ENCODE measurements at regions not wholly inside any gene's neighbourhood (a gene's known extent, or its start where the extent isn't known, plus 50 kb on each side); places are given as distances from the start of the nearest gene placed in this dataset.

GRCh38 chr17:54307351-54307750, 484.6 kb downstream of the KIF2B start:
- no peak overlapping the region for H3K4me3 ChIP-seq (ENCODE audit: low read depth in 1 of 3, low read length in 3 of 3)
- H3K27me3 ChIP-seq (ENCODE audit: control insufficient read depth in 4 of 4, insufficient read depth in 4 of 4, low read length in 3 of 4) = no peaks in the 10 kb centered on the region
- H3K4me1 ChIP-seq (ENCODE audit: control insufficient read depth in 4 of 4, insufficient read depth in 4 of 4, low read length in 3 of 4) = no peaks in the 10 kb centered on the region
- DNase-seq (ENCODE audit: low spot score) = no peak
- H3K9me3 ChIP-seq (ENCODE audit: control insufficient read depth in 4 of 4, low read length in 3 of 4) = no peaks in the 10 kb centered on the region
- TF ChIP-seq ATF3 (IDR thresholded peaks at IDR 0.05) (no peak), NR2F2 (IDR thresholded peaks at IDR 0.05) (no peak), REST (IDR thresholded peaks at IDR 0.05) (no peak), FOXA1 (IDR thresholded peaks at IDR 0.05) (no peak), CTCF (IDR thresholded peaks at IDR 0.05; ENCODE audit: low read depth, low read length, missing input control) (no peak), HNF4A (conservative IDR thresholded peaks at IDR 0.05) (no peak), FOXA2 (IDR thresholded peaks at IDR 0.05) (no peak), YY1 (IDR thresholded peaks at IDR 0.05) (no peak), JUND (IDR thresholded peaks at IDR 0.05) (no peak), RXRA (IDR thresholded peaks at IDR 0.05) (no peak), TAF1 (conservative IDR thresholded peaks at IDR 0.05) (no peak), RAD21 (IDR thresholded peaks at IDR 0.05) (no peak), ZBTB33 (IDR thresholded peaks at IDR 0.05) (no peak)
- H3K27ac ChIP-seq (ENCODE audit: low read depth in 1 of 2, low read length in 2 of 2) = no peak overlapping the region
- WGBS = 70% methylated on average over 5 of the region's 5 CpGs
- H3K36me3 ChIP-seq (ENCODE audit: control insufficient read depth in 4 of 4, insufficient read depth in 3 of 4, low read depth in 1 of 4, low read length in 3 of 4) = no peaks in the 10 kb centered on the region
- no peak overlapping the region for H3K9ac ChIP-seq (ENCODE audit: low read depth in 1 of 2, low read length in 2 of 2)

- Histone ChIP-seq H3K27ac (ENCODE audit: low read depth in 1 of 2, low read length in 2 of 2) (no peak overlapping the region), H3K4me1 (ENCODE audit: control insufficient read depth in 4 of 4, insufficient read depth in 4 of 4, low read length in 3 of 4) (no peaks in the 10 kb centered on the region), H3K9ac (ENCODE audit: low read depth in 1 of 2, low read length in 2 of 2) (no peak overlapping the region), H3K9me3 (ENCODE audit: control insufficient read depth in 4 of 4, low read length in 3 of 4) (no peaks in the 10 kb centered on the region), H3K36me3 (ENCODE audit: control insufficient read depth in 4 of 4, insufficient read depth in 3 of 4, low read depth in 1 of 4, low read length in 3 of 4) (no peaks in the 10 kb centered on the region), H3K27me3 (ENCODE audit: control insufficient read depth in 4 of 4, insufficient read depth in 4 of 4, low read length in 3 of 4) (no peaks in the 10 kb centered on the region), H3K4me3 (ENCODE audit: low read depth in 1 of 3, low read length in 3 of 3) (no peak overlapping the region)
- WGBS = 76% methylated on average over 1 of the region's 1 CpG
- TF ChIP-seq FOXA2 (IDR thresholded peaks at IDR 0.05) (no peak), HNF4G (IDR thresholded peaks at IDR 0.05) (no peak), GABPA (IDR thresholded peaks at IDR 0.05 in 1 of 2, conservative IDR thresholded peaks at IDR 0.05 in 1 of 2) (no peak), ATF3 (IDR thresholded peaks at IDR 0.05) (no peak), SP1 (IDR thresholded peaks at IDR 0.05) (no peak), RXRA (IDR thresholded peaks at IDR 0.05) (no peak), CTCF (IDR thresholded peaks at IDR 0.05; ENCODE audit: low read depth, low read length, missing input control) (no peak), RAD21 (IDR thresholded peaks at IDR 0.05) (no peak), FOXA1 (IDR thresholded peaks at IDR 0.05) (no peak), NR2F2 (IDR thresholded peaks at IDR 0.05) (no peak), HNF4A (conservative IDR thresholded peaks at IDR 0.05) (no peak)
- DNase-seq (ENCODE audit: low spot score) = no peak
These were observed 502.1 kb downstream of the KIF2B start for GRCh38 chr17:54324813-54325212.

Data from liver (tissue), 8 donors.